ENCODE measurements at regions not wholly inside any gene's neighbourhood (a gene's known extent, or its start where the extent isn't known, plus 50 kb on each side); places are given as distances from the start of the nearest gene placed in this dataset.

DNA sequence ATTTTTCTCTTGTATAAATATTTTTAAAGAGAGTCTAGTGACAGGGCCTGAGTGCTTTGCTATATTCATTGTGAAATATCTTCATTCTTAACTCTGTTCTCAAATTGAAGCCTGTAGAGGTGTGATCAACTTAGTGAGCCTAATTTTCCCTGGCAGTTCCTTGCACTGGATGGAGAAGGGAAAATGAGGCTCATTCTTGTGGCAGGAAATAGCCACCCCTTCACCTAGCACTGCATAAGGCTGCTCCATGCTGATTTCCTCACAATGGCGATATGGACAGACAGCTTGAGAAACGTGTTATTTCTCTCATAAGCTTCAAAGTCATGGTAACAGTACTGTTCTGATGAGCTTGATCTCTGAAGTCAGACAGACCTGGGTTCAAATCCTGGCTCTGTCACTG is 146.2 kb downstream of the AKAP11 start:
- TF ChIP-seq POLR2A (IDR thresholded peaks at IDR 0.05; ENCODE audit: low read length): no peak
- TF ChIP-seq CHD2 (IDR thresholded peaks at IDR 0.05; ENCODE audit: low read length, partially characterized antibody): no peak
- TF ChIP-seq CTCF (IDR thresholded peaks at IDR 0.05): no peak
- no peak for TF ChIP-seq NFE2L2 (conservative IDR thresholded peaks at IDR 0.05; ENCODE audit: low read length)
- no peak for TF ChIP-seq RAD21 (conservative IDR thresholded peaks at IDR 0.05 in 1 of 2, IDR thresholded peaks at IDR 0.05 in 1 of 2)
- no peak for TF ChIP-seq MAZ (IDR thresholded peaks at IDR 0.05; ENCODE audit: borderline replicate concordance, low read depth, low read length)
- TF ChIP-seq ZNF302 (CRISPR knock-in tag; IDR thresholded peaks at IDR 0.05): no peak
- no peak for TF ChIP-seq USF2 (IDR thresholded peaks at IDR 0.05)
- TF ChIP-seq, protein P1, sequence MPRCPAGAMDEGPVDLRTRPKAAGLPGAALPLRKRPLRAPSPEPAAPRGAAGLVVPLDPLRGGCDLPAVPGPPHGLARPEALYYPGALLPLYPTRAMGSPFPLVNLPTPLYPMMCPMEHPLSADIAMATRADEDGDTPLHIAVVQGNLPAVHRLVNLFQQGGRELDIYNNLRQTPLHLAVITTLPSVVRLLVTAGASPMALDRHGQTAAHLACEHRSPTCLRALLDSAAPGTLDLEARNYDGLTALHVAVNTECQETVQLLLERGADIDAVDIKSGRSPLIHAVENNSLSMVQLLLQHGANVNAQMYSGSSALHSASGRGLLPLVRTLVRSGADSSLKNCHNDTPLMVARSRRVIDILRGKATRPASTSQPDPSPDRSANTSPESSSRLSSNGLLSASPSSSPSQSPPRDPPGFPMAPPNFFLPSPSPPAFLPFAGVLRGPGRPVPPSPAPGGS (IDR thresholded peaks at IDR 0.05): no peak
- no peak for TF ChIP-seq CEBPB (IDR thresholded peaks at IDR 0.05)
- no peak for TF ChIP-seq JUNB (IDR thresholded peaks at IDR 0.05)
- TF ChIP-seq HDAC2 (IDR thresholded peaks at IDR 0.05): no peak
- no peak for TF ChIP-seq MYC (IDR thresholded peaks at IDR 0.05; ENCODE audit: borderline replicate concordance, low read length)
